HEK293 (cell line): ENCODE measurements at regions not wholly inside any gene's neighbourhood (a gene's known extent, or its start where the extent isn't known, plus 50 kb on each side); places are given as distances from the start of the nearest gene placed in this dataset.

Source experiments
- HOXA7 ChIP-seq: sonication (generic); formaldehyde crosslinking; IDR thresholded peaks from 2 replicates; pipeline ENCODE4 v1.8.1; 2022; ENCODE audit warnings: missing genetic modification reagents, borderline replicate concordance
- REPIN1 ChIP-seq: fragments of 450-650 bp; formaldehyde crosslinking; IDR thresholded peaks from 2 replicates; pipeline ENCODE4 v1.5.1; 2017; ENCODE audit warnings: missing biosample characterization, missing genetic modification characterization, low read depth
- ZNF274 ChIP-seq, 2 experiments: fragments of 200-500 bp in 1 of 2; fragments of 450-650 bp in 1 of 2; sonication (Bioruptor generic) in 1 of 2; formaldehyde crosslinking in 1 of 2; IDR thresholded peaks; 2 replicates each; pipeline versions ENCODE4 v1.5.1 to v1.6.1; 2014 to 2016; ENCODE audit warnings: borderline replicate concordance in 1 of 2, inconsistent platforms in 1 of 2, low read length in 1 of 2, missing biosample characterization in 1 of 2, missing genetic modification characterization in 1 of 2
- ZNF654 ChIP-seq: fragments of 450-650 bp; formaldehyde crosslinking; IDR thresholded peaks from 2 replicates; pipeline ENCODE4 v1.5.1; 2016; ENCODE audit warnings: low read depth, missing biosample characterization, missing genetic modification characterization
- TF ChIP-seq, protein P1 (sequence below): fragments of 450-650 bp; formaldehyde crosslinking; IDR thresholded peaks from 2 replicates; pipeline ENCODE4 v1.5.1; 2016; ENCODE audit warnings: missing biosample characterization, missing genetic modification characterization
- TF ChIP-seq, protein P2 (sequence below): fragments of 450-650 bp; formaldehyde crosslinking; IDR thresholded peaks from 2 replicates; pipeline ENCODE4 v1.5.1; 2016; ENCODE audit warnings: missing biosample characterization, missing genetic modification characterization

DNA sequence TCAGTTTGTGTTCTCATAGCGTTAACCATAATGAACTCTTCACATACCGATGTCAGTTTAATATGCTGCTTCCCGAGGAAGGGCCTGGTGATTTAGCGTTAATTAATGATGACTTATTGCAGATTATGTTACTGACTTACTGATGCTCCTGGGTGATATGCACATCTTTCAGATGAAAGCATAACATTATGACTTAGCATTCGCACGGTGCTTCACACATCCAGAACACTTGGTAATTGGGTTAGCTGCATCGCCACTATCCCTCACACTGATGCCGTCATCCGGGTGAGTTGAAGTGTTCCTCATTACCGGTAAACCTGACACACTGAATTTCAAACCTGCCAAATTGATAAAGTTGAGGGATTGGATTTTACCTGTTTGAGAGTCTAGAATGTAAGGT, 239.0 kb upstream of the PODXL start:
- TF ChIP-seq ZNF274 (IDR thresholded peaks at IDR 0.05; ENCODE audit: low read length) (no peak), ZNF274 (tag by site-specific recombination; IDR thresholded peaks at IDR 0.05; ENCODE audit: borderline replicate concordance) (no peak), HOXA7 (no peak), REPIN1 (tag by site-specific recombination) (no peak), ZNF654 (tag by site-specific recombination) (no peak)
- TF ChIP-seq, protein P1, sequence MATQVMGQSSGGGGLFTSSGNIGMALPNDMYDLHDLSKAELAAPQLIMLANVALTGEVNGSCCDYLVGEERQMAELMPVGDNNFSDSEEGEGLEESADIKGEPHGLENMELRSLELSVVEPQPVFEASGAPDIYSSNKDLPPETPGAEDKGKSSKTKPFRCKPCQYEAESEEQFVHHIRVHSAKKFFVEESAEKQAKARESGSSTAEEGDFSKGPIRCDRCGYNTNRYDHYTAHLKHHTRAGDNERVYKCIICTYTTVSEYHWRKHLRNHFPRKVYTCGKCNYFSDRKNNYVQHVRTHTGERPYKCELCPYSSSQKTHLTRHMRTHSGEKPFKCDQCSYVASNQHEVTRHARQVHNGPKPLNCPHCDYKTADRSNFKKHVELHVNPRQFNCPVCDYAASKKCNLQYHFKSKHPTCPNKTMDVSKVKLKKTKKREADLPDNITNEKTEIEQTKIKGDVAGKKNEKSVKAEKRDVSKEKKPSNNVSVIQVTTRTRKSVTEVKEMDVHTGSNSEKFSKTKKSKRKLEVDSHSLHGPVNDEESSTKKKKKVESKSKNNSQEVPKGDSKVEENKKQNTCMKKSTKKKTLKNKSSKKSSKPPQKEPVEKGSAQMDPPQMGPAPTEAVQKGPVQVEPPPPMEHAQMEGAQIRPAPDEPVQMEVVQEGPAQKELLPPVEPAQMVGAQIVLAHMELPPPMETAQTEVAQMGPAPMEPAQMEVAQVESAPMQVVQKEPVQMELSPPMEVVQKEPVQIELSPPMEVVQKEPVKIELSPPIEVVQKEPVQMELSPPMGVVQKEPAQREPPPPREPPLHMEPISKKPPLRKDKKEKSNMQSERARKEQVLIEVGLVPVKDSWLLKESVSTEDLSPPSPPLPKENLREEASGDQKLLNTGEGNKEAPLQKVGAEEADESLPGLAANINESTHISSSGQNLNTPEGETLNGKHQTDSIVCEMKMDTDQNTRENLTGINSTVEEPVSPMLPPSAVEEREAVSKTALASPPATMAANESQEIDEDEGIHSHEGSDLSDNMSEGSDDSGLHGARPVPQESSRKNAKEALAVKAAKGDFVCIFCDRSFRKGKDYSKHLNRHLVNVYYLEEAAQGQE (tag by site-specific recombination), result no peak
- TF ChIP-seq, protein P2, sequence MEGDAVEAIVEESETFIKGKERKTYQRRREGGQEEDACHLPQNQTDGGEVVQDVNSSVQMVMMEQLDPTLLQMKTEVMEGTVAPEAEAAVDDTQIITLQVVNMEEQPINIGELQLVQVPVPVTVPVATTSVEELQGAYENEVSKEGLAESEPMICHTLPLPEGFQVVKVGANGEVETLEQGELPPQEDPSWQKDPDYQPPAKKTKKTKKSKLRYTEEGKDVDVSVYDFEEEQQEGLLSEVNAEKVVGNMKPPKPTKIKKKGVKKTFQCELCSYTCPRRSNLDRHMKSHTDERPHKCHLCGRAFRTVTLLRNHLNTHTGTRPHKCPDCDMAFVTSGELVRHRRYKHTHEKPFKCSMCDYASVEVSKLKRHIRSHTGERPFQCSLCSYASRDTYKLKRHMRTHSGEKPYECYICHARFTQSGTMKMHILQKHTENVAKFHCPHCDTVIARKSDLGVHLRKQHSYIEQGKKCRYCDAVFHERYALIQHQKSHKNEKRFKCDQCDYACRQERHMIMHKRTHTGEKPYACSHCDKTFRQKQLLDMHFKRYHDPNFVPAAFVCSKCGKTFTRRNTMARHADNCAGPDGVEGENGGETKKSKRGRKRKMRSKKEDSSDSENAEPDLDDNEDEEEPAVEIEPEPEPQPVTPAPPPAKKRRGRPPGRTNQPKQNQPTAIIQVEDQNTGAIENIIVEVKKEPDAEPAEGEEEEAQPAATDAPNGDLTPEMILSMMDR, result no peak
